ENCODE measurements at regions not wholly inside any gene's neighbourhood (a gene's known extent, or its start where the extent isn't known, plus 50 kb on each side); places are given as distances from the start of the nearest gene placed in this dataset.

GRCh38 chr18:46400449-46400848, 256.6 kb downstream of the LOXHD1 start:
- TF ChIP-seq CTCF (IDR thresholded peaks at IDR 0.05; ENCODE audit: poor library complexity, severe bottlenecking) (no peak), POLR2AphosphoS5 (IDR thresholded peaks at IDR 0.05) (no peak), EZH2 (IDR thresholded peaks at IDR 0.05; ENCODE audit: borderline replicate concordance, insufficient read depth, low read length, poor library complexity, severe bottlenecking) (no peak), EP300 (conservative IDR thresholded peaks at IDR 0.05; ENCODE audit: poor library complexity, severe bottlenecking) (no peak)
- TF ChIP-seq, protein P1, sequence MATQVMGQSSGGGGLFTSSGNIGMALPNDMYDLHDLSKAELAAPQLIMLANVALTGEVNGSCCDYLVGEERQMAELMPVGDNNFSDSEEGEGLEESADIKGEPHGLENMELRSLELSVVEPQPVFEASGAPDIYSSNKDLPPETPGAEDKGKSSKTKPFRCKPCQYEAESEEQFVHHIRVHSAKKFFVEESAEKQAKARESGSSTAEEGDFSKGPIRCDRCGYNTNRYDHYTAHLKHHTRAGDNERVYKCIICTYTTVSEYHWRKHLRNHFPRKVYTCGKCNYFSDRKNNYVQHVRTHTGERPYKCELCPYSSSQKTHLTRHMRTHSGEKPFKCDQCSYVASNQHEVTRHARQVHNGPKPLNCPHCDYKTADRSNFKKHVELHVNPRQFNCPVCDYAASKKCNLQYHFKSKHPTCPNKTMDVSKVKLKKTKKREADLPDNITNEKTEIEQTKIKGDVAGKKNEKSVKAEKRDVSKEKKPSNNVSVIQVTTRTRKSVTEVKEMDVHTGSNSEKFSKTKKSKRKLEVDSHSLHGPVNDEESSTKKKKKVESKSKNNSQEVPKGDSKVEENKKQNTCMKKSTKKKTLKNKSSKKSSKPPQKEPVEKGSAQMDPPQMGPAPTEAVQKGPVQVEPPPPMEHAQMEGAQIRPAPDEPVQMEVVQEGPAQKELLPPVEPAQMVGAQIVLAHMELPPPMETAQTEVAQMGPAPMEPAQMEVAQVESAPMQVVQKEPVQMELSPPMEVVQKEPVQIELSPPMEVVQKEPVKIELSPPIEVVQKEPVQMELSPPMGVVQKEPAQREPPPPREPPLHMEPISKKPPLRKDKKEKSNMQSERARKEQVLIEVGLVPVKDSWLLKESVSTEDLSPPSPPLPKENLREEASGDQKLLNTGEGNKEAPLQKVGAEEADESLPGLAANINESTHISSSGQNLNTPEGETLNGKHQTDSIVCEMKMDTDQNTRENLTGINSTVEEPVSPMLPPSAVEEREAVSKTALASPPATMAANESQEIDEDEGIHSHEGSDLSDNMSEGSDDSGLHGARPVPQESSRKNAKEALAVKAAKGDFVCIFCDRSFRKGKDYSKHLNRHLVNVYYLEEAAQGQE (IDR thresholded peaks at IDR 0.05; ENCODE audit: borderline replicate concordance): no peak

Measured in neural cell (in vitro differentiated cells).